ENCODE measurements at regions not wholly inside any gene's neighbourhood (a gene's known extent, or its start where the extent isn't known, plus 50 kb on each side); places are given as distances from the start of the nearest gene placed in this dataset.

- TF ChIP-seq, protein P1, sequence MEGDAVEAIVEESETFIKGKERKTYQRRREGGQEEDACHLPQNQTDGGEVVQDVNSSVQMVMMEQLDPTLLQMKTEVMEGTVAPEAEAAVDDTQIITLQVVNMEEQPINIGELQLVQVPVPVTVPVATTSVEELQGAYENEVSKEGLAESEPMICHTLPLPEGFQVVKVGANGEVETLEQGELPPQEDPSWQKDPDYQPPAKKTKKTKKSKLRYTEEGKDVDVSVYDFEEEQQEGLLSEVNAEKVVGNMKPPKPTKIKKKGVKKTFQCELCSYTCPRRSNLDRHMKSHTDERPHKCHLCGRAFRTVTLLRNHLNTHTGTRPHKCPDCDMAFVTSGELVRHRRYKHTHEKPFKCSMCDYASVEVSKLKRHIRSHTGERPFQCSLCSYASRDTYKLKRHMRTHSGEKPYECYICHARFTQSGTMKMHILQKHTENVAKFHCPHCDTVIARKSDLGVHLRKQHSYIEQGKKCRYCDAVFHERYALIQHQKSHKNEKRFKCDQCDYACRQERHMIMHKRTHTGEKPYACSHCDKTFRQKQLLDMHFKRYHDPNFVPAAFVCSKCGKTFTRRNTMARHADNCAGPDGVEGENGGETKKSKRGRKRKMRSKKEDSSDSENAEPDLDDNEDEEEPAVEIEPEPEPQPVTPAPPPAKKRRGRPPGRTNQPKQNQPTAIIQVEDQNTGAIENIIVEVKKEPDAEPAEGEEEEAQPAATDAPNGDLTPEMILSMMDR (IDR thresholded peaks at IDR 0.05), result no peak
- TF ChIP-seq POLR2A (IDR thresholded peaks at IDR 0.05), result no peak
These were observed 134.9 kb upstream of the PJA1 start for GRCh38 chrX:69299951-69300714.
